ENCODE measurements at regions not wholly inside any gene's neighbourhood (a gene's known extent, or its start where the extent isn't known, plus 50 kb on each side); places are given as distances from the start of the nearest gene placed in this dataset.

DNA sequence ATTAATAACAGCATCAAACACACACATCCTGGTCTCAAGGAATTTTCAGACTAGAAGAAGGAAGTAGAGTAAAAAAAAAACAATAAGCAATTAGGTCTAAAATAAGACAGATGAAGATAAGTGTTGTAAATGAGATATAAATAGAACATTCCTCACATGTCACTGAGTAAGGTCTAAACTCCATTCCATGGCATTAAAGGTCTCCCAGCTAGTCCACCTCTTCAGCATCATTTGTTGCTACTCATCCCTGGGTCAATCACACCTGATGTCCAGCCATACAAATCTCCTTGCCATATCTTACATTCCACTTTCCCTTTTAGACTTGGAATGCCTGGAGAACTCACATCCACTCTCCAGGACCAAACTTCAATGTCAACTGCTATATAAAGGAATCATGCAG, 214.1 kb upstream of the KLF4 start:
- Histone ChIP-seq H3K4me3 (ENCODE audit: severe bottlenecking) (no peak overlapping the region), H3K27ac (ENCODE audit: poor library complexity, severe bottlenecking) (no peak overlapping the region), H3K36me3 (ENCODE audit: low read depth) (no peaks in the 10 kb centered on the region), H3K4me1 (ENCODE audit: insufficient read depth, poor library complexity, severe bottlenecking) (peaks cover 30% of the 10 kb centered on the region), H3K27me3 (ENCODE audit: insufficient read depth, poor library complexity, severe bottlenecking) (no peaks in the 10 kb centered on the region), H3K9me3 (ENCODE audit: severe bottlenecking) (no peaks in the 10 kb centered on the region)
- TF ChIP-seq, protein P1, sequence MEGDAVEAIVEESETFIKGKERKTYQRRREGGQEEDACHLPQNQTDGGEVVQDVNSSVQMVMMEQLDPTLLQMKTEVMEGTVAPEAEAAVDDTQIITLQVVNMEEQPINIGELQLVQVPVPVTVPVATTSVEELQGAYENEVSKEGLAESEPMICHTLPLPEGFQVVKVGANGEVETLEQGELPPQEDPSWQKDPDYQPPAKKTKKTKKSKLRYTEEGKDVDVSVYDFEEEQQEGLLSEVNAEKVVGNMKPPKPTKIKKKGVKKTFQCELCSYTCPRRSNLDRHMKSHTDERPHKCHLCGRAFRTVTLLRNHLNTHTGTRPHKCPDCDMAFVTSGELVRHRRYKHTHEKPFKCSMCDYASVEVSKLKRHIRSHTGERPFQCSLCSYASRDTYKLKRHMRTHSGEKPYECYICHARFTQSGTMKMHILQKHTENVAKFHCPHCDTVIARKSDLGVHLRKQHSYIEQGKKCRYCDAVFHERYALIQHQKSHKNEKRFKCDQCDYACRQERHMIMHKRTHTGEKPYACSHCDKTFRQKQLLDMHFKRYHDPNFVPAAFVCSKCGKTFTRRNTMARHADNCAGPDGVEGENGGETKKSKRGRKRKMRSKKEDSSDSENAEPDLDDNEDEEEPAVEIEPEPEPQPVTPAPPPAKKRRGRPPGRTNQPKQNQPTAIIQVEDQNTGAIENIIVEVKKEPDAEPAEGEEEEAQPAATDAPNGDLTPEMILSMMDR (IDR thresholded peaks at IDR 0.05; ENCODE audit: poor library complexity, severe bottlenecking), result no peak
- no peak for ATAC-seq (ENCODE audit: low read depth)
- no peak for DNase-seq (ENCODE audit: low spot score)

DNA sequence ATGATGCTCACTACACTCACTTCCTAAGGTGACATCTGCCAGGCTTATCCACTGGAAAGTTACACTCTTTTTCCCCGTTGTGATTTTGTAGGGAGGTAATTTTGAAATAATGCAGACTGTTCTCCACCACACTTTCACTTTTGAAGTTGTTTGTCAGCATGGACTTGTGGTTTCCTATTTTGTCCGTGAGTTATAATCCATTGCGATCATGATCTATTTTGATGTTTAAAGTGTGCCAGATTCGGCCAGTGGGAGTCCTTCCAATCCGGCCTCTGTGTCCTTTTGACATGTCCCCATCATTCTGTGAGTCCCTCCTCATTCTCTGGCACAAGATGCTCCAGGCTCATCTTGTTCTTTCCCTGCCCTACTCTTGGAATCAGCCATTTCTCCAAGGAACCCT, 211.3 kb upstream of the KLF4 start:
- Histone ChIP-seq H3K9me3 (ENCODE audit: severe bottlenecking) (no peaks in the 10 kb centered on the region), H3K36me3 (ENCODE audit: low read depth) (no peaks in the 10 kb centered on the region), H3K27ac (ENCODE audit: poor library complexity, severe bottlenecking) (no peak overlapping the region), H3K4me3 (ENCODE audit: severe bottlenecking) (no peak overlapping the region), H3K4me1 (ENCODE audit: insufficient read depth, poor library complexity, severe bottlenecking) (peaks cover 10% of the 10 kb centered on the region), H3K27me3 (ENCODE audit: insufficient read depth, poor library complexity, severe bottlenecking) (no peaks in the 10 kb centered on the region)
- DNase-seq (ENCODE audit: low spot score), result no peak
- ATAC-seq (ENCODE audit: low read depth), result no peak
- TF ChIP-seq, protein P1 (IDR thresholded peaks at IDR 0.05; ENCODE audit: poor library complexity, severe bottlenecking), result no peak

DNA sequence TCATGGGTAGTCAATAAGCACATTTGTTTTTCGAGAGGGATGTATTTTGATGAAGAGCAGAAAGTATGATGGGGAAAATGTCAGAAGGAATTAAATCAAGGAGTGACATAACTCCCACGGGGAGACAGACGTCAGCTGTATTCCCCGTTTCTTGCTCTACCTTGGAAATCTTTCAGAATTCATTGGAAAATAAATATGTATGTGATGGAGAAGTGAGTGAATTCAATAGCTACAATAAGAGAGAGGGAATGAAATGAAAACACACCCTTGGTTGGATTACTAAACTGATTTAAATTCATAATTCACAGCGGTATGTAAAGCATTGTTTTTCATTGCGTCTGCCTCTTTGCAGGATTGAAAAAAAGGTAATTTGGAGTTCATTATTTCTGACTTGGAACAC, 209.7 kb upstream of the KLF4 start:
- no peaks in the 10 kb centered on the region for H3K27me3 ChIP-seq (ENCODE audit: insufficient read depth, poor library complexity, severe bottlenecking)
- TF ChIP-seq, protein P1 (IDR thresholded peaks at IDR 0.05; ENCODE audit: poor library complexity, severe bottlenecking), result no peak
- H3K36me3 ChIP-seq (ENCODE audit: low read depth), result no peaks in the 10 kb centered on the region
- H3K27ac ChIP-seq (ENCODE audit: poor library complexity, severe bottlenecking), result no peak overlapping the region
- ATAC-seq (ENCODE audit: low read depth), result no peak
- no peaks in the 10 kb centered on the region for H3K4me1 ChIP-seq (ENCODE audit: insufficient read depth, poor library complexity, severe bottlenecking)
- H3K4me3 ChIP-seq (ENCODE audit: severe bottlenecking), result no peak overlapping the region
- no peaks in the 10 kb centered on the region for H3K9me3 ChIP-seq (ENCODE audit: severe bottlenecking)
- DNase-seq (ENCODE audit: low spot score), result no peak

DNA sequence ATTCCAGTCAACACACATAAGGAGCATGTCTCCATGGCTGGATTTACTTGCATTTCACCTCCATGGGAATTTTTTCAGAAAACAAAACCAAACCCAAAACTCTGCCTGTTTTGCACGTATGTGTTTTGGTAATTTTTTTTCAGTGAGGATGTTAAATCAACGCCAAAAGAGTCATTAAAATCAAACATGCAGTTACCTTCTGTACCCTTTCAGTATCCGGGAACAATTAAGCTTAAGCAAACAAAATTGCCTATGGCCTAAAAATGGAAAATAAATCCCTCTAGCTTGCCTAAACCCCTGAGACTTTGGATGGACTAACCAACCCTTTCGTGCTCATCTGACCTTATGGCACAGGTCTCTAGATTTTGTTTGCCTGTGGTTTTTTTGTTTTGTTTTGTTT, 209.2 kb upstream of the KLF4 start:
- no peak overlapping the region for H3K27ac ChIP-seq (ENCODE audit: poor library complexity, severe bottlenecking)
- TF ChIP-seq, protein P1 (IDR thresholded peaks at IDR 0.05; ENCODE audit: poor library complexity, severe bottlenecking), result no peak
- no peaks in the 10 kb centered on the region for H3K36me3 ChIP-seq (ENCODE audit: low read depth)
- H3K4me1 ChIP-seq (ENCODE audit: insufficient read depth, poor library complexity, severe bottlenecking), result no peaks in the 10 kb centered on the region
- H3K9me3 ChIP-seq (ENCODE audit: severe bottlenecking), result no peaks in the 10 kb centered on the region
- DNase-seq (ENCODE audit: low spot score) (no peak), ATAC-seq (ENCODE audit: low read depth) (no peak)
- H3K27me3 ChIP-seq (ENCODE audit: insufficient read depth, poor library complexity, severe bottlenecking), result no peaks in the 10 kb centered on the region
- no peak overlapping the region for H3K4me3 ChIP-seq (ENCODE audit: severe bottlenecking)

DNA sequence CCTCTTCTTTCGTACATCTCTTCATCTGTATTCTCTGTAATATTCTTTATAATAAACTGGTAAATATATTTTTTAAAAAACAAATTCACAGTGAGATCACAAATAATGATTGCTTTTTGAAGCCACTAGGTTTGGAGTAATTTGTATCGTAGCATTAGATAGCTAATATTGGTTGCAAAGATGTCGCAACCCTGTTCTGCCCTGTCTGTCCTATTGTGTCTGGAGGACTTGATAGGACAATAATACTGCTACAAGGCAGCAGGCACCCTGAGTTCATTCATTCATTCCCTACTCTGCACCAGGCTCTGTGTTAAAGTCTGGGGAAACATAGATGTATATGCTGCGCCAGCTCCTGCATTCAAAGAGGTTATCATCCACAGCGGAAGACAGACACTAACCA, 206.7 kb upstream of the KLF4 start:
- H3K9me3 ChIP-seq (ENCODE audit: severe bottlenecking), result no peaks in the 10 kb centered on the region
- H3K4me3 ChIP-seq (ENCODE audit: severe bottlenecking), result no peak overlapping the region
- TF ChIP-seq, protein P1 (IDR thresholded peaks at IDR 0.05; ENCODE audit: poor library complexity, severe bottlenecking), result no peak
- no peaks in the 10 kb centered on the region for H3K27me3 ChIP-seq (ENCODE audit: insufficient read depth, poor library complexity, severe bottlenecking)
- no peak for DNase-seq (ENCODE audit: low spot score)
- no peak overlapping the region for H3K27ac ChIP-seq (ENCODE audit: poor library complexity, severe bottlenecking)
- no peaks in the 10 kb centered on the region for H3K4me1 ChIP-seq (ENCODE audit: insufficient read depth, poor library complexity, severe bottlenecking)
- no peaks in the 10 kb centered on the region for H3K36me3 ChIP-seq (ENCODE audit: low read depth)
- no peak for ATAC-seq (ENCODE audit: low read depth)

Data from RWPE2 (cell line).